BJ (cell line): ENCODE measurements at regions not wholly inside any gene's neighbourhood (a gene's known extent, or its start where the extent isn't known, plus 50 kb on each side); places are given as distances from the start of the nearest gene placed in this dataset.

Experiments used
- CTCF ChIA-PET: fragments of 350-600 bp; formaldehyde crosslinking; extraction: SDS; loops from one replicate; lab custom pipeline; 2021; ENCODE audit warnings: antibody characterized with exemption, inconsistent platforms; lab: Yijun Ruan, JAX
- POLR2A ChIA-PET: fragments of 300-600 bp; sonication (Branson Sonifier 250); formaldehyde crosslinking; extraction: SDS; loops from one replicate; lab custom pipeline; 2021; ENCODE audit warnings: antibody characterized with exemption; lab: Charles Lee
- DNase-seq: peaks from one replicate; pipeline ENCODE4 v3.0.0-alpha.2; 2011; ENCODE audit warnings: low read depth
- H3K27me3 ChIP-seq: 2 replicates; pipeline ENCODE4 v1.6.0; 2011; ENCODE audit warnings: low read length; ENCODE audit not compliant: control insufficient read depth, insufficient read depth
- H3K36me3 ChIP-seq: 2 replicates; pipeline ENCODE4 v1.5.1; 2011; ENCODE audit warnings: low read length; ENCODE audit not compliant: control insufficient read depth, insufficient read depth
- H3K4me3 ChIP-seq: 2 replicates; pipeline ENCODE4 v1.5.1; 2011; ENCODE audit warnings: low read depth, mild to moderate bottlenecking, control low read depth, low read length
- TF ChIP-seq, protein P1 (sequence below): IDR thresholded peaks from 2 replicates; pipeline ENCODE4 v1.5.1; 2011; ENCODE audit warnings: low read depth, mild to moderate bottlenecking, control low read depth, inconsistent platforms, low read length, moderate library complexity; ENCODE audit not compliant: insufficient read depth

- no peak for DNase-seq
- ChIA-PET CTCF (interaction anchor here (0.6 to 2.2 kb wide), 3 partner anchors 8 to 157 kb away, joined by 3 to 5 read pairs (median 3); no protein-coding TSS in a partner anchor), POLR2A (no interaction called here)
- Histone ChIP-seq H3K36me3 (no peaks in the 10 kb centered on the region), H3K4me3 (no peak overlapping the region), H3K27me3 (peaks cover 2% of the 10 kb centered on the region; the same call in 1 of the 2 replicates)
- TF ChIP-seq, protein P1, sequence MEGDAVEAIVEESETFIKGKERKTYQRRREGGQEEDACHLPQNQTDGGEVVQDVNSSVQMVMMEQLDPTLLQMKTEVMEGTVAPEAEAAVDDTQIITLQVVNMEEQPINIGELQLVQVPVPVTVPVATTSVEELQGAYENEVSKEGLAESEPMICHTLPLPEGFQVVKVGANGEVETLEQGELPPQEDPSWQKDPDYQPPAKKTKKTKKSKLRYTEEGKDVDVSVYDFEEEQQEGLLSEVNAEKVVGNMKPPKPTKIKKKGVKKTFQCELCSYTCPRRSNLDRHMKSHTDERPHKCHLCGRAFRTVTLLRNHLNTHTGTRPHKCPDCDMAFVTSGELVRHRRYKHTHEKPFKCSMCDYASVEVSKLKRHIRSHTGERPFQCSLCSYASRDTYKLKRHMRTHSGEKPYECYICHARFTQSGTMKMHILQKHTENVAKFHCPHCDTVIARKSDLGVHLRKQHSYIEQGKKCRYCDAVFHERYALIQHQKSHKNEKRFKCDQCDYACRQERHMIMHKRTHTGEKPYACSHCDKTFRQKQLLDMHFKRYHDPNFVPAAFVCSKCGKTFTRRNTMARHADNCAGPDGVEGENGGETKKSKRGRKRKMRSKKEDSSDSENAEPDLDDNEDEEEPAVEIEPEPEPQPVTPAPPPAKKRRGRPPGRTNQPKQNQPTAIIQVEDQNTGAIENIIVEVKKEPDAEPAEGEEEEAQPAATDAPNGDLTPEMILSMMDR = no peak
Measured at GRCh38 chr10:78362406-78363022, 328.9 kb downstream of the RPS24 start.

DNA sequence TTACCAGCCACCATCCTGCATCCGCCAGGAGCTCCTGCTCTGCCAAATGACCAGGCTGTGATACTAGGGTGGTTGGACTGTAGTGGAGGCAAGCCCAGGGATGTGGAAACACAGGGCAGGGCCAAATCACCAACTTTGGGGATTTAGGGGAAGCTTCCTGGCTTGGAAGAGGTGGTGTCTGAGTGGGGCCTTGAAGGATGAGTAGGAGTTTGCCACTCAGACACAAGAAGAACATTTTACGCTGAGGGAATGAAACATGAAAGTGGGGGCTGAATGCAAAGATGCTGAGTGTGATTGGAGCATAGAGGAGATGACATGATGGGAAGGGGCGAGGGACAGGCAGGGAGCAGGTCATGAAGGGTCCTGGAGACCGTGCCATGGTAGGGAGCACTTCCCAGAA, 329.5 kb downstream of the RPS24 start:
- Histone ChIP-seq H3K36me3 (no peaks in the 10 kb centered on the region), H3K27me3 (peaks cover 2% of the 10 kb centered on the region; the same call in 1 of the 2 replicates), H3K4me3 (no peak overlapping the region)
- CTCF ChIA-PET = interaction anchor here (2.2 kb wide), 1 partner anchor 8 kb away, joined by 5 read pairs; no protein-coding TSS in a partner anchor
- POLR2A ChIA-PET = no interaction called here
- TF ChIP-seq, protein P1 = no peak
- no peak for DNase-seq

DNA sequence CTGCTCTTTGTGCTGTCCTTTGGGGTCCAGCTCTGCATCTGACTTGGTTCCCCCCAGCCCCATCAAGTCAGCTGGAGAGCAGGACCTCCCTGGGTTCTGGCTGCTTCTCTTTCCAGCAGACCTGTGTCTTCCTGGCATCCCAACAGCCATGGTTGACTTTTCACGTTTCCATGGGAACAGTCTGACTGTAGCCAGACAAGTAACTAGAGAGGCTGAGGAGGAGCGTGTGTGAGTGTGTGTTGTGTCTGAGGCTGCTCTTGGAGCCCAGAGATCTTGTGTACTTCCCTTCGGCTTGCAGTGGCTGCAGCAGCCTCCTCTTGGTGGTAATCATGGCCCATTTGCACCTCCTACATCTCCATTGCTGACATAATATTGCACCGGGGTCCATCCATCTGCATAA, 332.0 kb downstream of the RPS24 start:
- no peaks in the 10 kb centered on the region for H3K36me3 ChIP-seq
- TF ChIP-seq, protein P1 = no peak
- POLR2A ChIA-PET = no interaction called here
- 0 out of 2 replicates have a peak, but pooled peaks cover 2% of the 10 kb centered on the region for H3K27me3 ChIP-seq
- no peak for DNase-seq
- CTCF ChIA-PET = no interaction called here
- no peak overlapping the region for H3K4me3 ChIP-seq

GRCh38 chr10:78366663-78367411, 333.2 kb downstream of the RPS24 start:
- CTCF ChIA-PET = interaction anchor here (0.7 kb wide), 1 partner anchor 16 kb away, joined by 3 read pairs; no protein-coding TSS in a partner anchor
- H3K36me3 ChIP-seq = no peaks in the 10 kb centered on the region
- no peak overlapping the region for H3K4me3 ChIP-seq
- POLR2A ChIA-PET = no interaction called here
- DNase-seq = no peak
- TF ChIP-seq, protein P1 = no peak
- 0 out of 2 replicates have a peak, but pooled peaks cover 2% of the 10 kb centered on the region for H3K27me3 ChIP-seq

GRCh38 chr10:78367751-78368150, 334.1 kb downstream of the RPS24 start:
- TF ChIP-seq, protein P1 = no peak
- ChIA-PET CTCF (no interaction called here), POLR2A (no interaction called here)
- Histone ChIP-seq H3K36me3 (no peaks in the 10 kb centered on the region), H3K27me3 (0 out of 2 replicates have a peak, but pooled peaks cover 2% of the 10 kb centered on the region), H3K4me3 (no peak overlapping the region)
- no peak for DNase-seq
